ENCODE measurements at regions not wholly inside any gene's neighbourhood (a gene's known extent, or its start where the extent isn't known, plus 50 kb on each side); places are given as distances from the start of the nearest gene placed in this dataset.
"Not testable (repeated sequence)": the region's sequence is repeated elsewhere in the genome, so short reads cannot be mapped to it uniquely, and the experiment has no call there.

- DNase-seq (ENCODE audit: low spot score): no peak
- intact Hi-C loops (cut with DNase I): no loop called here
Observed at GRCh38 chr7:142438235-142438922, 180.5 kb upstream of the PRSS58 start.

DNA sequence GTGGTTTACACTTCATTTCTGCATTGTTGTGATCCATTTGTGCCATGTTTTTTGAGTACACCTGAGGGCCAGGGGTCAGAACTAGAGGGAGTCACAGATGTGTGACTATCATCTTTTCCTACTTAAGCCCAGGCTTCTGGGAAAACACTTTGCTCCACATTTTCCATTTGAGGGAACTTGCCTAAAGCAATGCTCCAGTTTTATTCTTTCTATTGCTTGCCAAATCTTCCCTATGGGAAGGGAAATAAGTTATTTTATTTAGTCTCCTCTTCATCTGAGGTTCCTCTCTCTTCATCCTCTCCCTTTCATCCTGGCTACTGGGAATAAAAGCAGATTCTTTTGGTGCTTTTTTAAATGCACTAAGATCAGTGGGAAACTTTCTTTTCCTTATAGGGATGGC lies 179.9 kb upstream of the PRSS58 start:
- no peak for DNase-seq (ENCODE audit: low spot score)
- intact Hi-C loops (cut with DNase I): no loop called here

GRCh38 chr7:142436601-142437000 lies 178.7 kb upstream of the PRSS58 start:
- intact Hi-C loops (cut with DNase I): no loop called here
- no peak for DNase-seq (ENCODE audit: low spot score)

GRCh38 chr7:142435606-142436005 lies 177.7 kb upstream of the PRSS58 start:
- intact Hi-C loops (cut with DNase I); DNase-seq (ENCODE audit: low spot score): not testable (repeated sequence)

DNA sequence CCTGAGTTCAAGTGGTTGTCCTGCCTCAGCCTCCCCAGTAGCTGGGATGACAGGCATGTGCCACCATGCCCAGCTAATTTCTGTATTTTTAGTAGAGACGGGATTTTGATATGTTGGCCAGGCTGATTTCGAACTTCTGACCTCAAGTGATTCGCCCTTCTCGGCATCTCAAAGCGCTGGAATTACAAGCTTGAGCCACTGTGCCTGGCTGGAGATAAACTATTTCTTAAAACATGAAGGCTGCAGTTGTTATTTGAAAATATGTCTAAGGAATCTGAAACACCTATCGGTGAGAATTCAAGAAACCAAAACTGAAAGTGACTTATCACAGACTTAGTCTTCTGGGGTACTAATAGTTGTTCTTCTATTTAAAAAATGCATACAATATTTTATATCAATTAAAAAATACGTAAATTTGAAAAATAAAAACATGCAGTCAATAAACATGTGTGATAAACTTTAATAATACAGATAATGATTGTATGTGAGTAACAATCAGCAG lies 176.9 kb upstream of the PRSS58 start:
- intact Hi-C loops (cut with DNase I): no loop called here
- DNase-seq (ENCODE audit: low spot score): no peak

DNA sequence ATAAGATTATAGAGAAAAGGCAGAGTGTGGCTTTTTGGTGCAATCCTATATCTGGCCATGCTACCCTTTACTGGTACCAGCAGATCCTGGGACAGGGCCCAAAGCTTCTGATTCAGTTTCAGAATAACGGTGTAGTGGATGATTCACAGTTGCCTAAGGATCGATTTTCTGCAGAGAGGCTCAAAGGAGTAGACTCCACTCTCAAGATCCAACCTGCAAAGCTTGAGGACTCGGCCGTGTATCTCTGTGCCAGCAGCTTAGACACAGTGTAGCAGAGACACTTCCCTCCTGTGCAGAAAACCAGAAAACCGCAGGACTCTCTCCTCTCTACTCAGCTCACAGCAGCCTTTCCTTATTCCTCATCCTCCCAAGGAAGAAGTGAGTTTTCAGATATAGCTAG lies 176.3 kb upstream of the PRSS58 start:
- intact Hi-C loops (cut with DNase I): not testable (repeated sequence)

DNA sequence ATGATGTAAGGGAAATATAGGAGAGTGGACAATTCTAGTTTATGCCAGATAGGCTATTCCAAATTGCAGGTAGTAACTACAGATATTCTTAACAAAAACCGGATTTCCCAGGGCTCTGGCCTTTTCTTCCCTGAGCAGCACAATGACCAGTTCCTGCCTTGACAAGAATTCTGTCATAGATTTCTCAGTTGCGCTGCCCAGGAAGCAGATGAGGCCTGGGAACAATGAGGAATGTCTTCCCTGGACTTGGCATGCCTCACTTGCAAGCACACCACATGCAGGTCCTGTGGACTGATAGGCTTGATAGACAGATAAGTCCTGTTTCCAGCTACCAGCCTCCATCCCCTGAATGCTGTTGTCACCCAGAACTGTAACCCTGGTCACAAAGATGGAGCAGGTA lies 174.5 kb upstream of the PRSS58 start:
- intact Hi-C loops (cut with DNase I): no loop called here
- DNase-seq (ENCODE audit: low spot score): no peak

More for the DNA sequence above, 176.3 kb upstream of the PRSS58 start:
- not testable (repeated sequence) for DNase-seq (ENCODE audit: low spot score)

- no peak for DNase-seq (ENCODE audit: low spot score)
- intact Hi-C loops (cut with DNase I): no loop called here
Observed at GRCh38 chr7:142431491-142431890, 173.6 kb upstream of the PRSS58 start.

GRCh38 chr7:142428094-142428493 lies 170.2 kb upstream of the PRSS58 start:
- intact Hi-C loops (cut with DNase I): no loop called here

GRCh38 chr7:142425281-142425680 lies 167.4 kb upstream of the PRSS58 start:
- intact Hi-C loops (cut with DNase I): no loop called here
- no peak for DNase-seq (ENCODE audit: low spot score)

More at GRCh38 chr7:142428094-142428493, 170.2 kb upstream of the PRSS58 start:
- no peak for DNase-seq (ENCODE audit: low spot score)

GRCh38 chr7:142422621-142423020 lies 164.8 kb upstream of the PRSS58 start:
- intact Hi-C loops (cut with DNase I): no loop called here

GRCh38 chr7:142420554-142421362 lies 162.9 kb upstream of the PRSS58 start:
- no peak for DNase-seq (ENCODE audit: low spot score)
- intact Hi-C loops (cut with DNase I): no loop called here

More at GRCh38 chr7:142422621-142423020, 164.8 kb upstream of the PRSS58 start:
- DNase-seq (ENCODE audit: low spot score): no peak

GRCh38 chr7:142418326-142418725 lies 160.5 kb upstream of the PRSS58 start:
- no peak for DNase-seq (ENCODE audit: low spot score)
- intact Hi-C loops (cut with DNase I): no loop called here

GRCh38 chr7:142414915-142415314 lies 157.1 kb upstream of the PRSS58 start:
- intact Hi-C loops (cut with DNase I): no loop called here
- no peak for DNase-seq (ENCODE audit: low spot score)

DNA sequence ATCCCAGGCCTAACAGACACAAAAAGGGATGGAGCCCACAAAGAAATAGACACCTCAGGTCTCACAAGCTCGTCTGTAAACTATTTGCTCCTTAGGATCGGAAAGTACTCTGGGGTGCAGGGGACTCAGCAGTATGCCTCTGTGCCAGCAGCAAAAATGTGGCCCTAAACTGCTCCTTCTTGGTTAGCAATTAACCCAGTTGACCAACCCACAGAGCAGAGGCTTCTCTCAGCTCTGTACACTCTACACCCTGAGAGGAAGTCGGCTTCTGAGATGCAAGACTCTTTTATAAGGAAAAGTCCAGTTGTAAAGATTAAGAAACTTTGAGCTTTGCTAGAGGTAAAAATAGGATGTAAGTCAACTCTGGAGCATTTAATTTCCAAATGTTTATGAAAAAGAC lies 156.3 kb upstream of the PRSS58 start:
- intact Hi-C loops (cut with DNase I): no loop called here
- DNase-seq (ENCODE audit: low spot score): no peak

GRCh38 chr7:142413280-142414000 lies 155.6 kb upstream of the PRSS58 start:
- intact Hi-C loops (cut with DNase I): no loop called here
- DNase-seq (ENCODE audit: low spot score): no peak

- DNase-seq (ENCODE audit: low spot score): no peak
- intact Hi-C loops (cut with DNase I): no loop called here
Observed at GRCh38 chr7:142412551-142413193, 154.8 kb upstream of the PRSS58 start.

- intact Hi-C loops (cut with DNase I): no loop called here
- no peak for DNase-seq (ENCODE audit: low spot score)
Observed at GRCh38 chr7:142409471-142409870, 151.6 kb upstream of the PRSS58 start.

GRCh38 chr7:142408794-142409193 lies 150.9 kb upstream of the PRSS58 start:
- intact Hi-C loops (cut with DNase I): no loop called here
- DNase-seq (ENCODE audit: low spot score): no peak
